Right atrium auricular region (tissue), 2 donors: ENCODE measurements at regions not wholly inside any gene's neighbourhood (a gene's known extent, or its start where the extent isn't known, plus 50 kb on each side); places are given as distances from the start of the nearest gene placed in this dataset.
A peak's percentile ranks its signal among the peaks of the same experiment; 100 is the strongest.

Experiments
- DNase-seq: peaks from one replicate; pipeline ENCODE4 v3.0.0-alpha.2; 2019; ENCODE audit warnings: low spot score
- H3K27ac ChIP-seq, 2 donors: fragments of 200-600 bp; sonication (generic); 1 replicate in 1 of 2; 2 replicates in 1 of 2; pipeline ENCODE4 v1.5.1; 2016 to 2019
- H3K27me3 ChIP-seq, 2 donors: fragments of 200-600 bp; sonication (generic); one replicate each; pipeline versions ENCODE4 v1.5.1 to v1.6.0; 2017 to 2019
- H3K36me3 ChIP-seq: fragments of 200-600 bp; sonication (generic); one replicate; pipeline ENCODE4 v1.5.1; 2016
- H3K4me1 ChIP-seq, 2 donors: fragments of 200-600 bp; sonication (generic); one replicate each; pipeline versions ENCODE4 v1.5.1 to v1.6.0; 2017 to 2019
- H3K4me3 ChIP-seq, 2 donors: fragments of 200-600 bp; sonication (generic); 1 replicate in 1 of 2; 2 replicates in 1 of 2; pipeline ENCODE4 v1.5.1; 2017 to 2019; ENCODE audit warnings: mild to moderate bottlenecking in 1 of 2, moderate library complexity in 1 of 2
- H3K9me3 ChIP-seq, 2 donors: fragments of 200-600 bp; sonication (generic); one replicate each; pipeline ENCODE4 v1.5.1; 2019
- TF ChIP-seq, protein P1 (sequence below), 2 donors: fragments of 200-600 bp; sonication (generic); IDR thresholded peaks; one replicate each; pipeline ENCODE4 v1.5.1; 2019; ENCODE audit warnings: antibody characterized with exemption in 2 of 2

- DNase-seq, result no peak
- Histone ChIP-seq H3K27me3 (no peaks in the 10 kb centered on the region), H3K9me3 (no peaks in the 10 kb centered on the region), H3K27ac (peak overlapping the region; percentile 53 to 73), H3K4me3 (no peak overlapping the region), H3K4me1 (peaks cover 0 to 42% of the 10 kb centered on the region in 2 donors), H3K36me3 (no peaks in the 10 kb centered on the region)
- TF ChIP-seq, protein P1, sequence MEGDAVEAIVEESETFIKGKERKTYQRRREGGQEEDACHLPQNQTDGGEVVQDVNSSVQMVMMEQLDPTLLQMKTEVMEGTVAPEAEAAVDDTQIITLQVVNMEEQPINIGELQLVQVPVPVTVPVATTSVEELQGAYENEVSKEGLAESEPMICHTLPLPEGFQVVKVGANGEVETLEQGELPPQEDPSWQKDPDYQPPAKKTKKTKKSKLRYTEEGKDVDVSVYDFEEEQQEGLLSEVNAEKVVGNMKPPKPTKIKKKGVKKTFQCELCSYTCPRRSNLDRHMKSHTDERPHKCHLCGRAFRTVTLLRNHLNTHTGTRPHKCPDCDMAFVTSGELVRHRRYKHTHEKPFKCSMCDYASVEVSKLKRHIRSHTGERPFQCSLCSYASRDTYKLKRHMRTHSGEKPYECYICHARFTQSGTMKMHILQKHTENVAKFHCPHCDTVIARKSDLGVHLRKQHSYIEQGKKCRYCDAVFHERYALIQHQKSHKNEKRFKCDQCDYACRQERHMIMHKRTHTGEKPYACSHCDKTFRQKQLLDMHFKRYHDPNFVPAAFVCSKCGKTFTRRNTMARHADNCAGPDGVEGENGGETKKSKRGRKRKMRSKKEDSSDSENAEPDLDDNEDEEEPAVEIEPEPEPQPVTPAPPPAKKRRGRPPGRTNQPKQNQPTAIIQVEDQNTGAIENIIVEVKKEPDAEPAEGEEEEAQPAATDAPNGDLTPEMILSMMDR (IDR thresholded peaks at IDR 0.05), result no peak
These were observed 105.3 kb downstream of the CEBPB start for GRCh38 chr20:50295762-50296449.

GRCh38 chr20:50296450-50297375 is 106.1 kb downstream of the CEBPB start:
- Histone ChIP-seq H3K36me3 (no peaks in the 10 kb centered on the region), H3K27ac (peak overlapping the region; percentile 53 to 73), H3K4me1 (peaks cover 0 to 38% of the 10 kb centered on the region in 2 donors), H3K9me3 (no peaks in the 10 kb centered on the region), H3K27me3 (no peaks in the 10 kb centered on the region), H3K4me3 (no peak overlapping the region)
- TF ChIP-seq, protein P1 (IDR thresholded peaks at IDR 0.05), result no peak
- peak; percentile 85 for DNase-seq

DNA sequence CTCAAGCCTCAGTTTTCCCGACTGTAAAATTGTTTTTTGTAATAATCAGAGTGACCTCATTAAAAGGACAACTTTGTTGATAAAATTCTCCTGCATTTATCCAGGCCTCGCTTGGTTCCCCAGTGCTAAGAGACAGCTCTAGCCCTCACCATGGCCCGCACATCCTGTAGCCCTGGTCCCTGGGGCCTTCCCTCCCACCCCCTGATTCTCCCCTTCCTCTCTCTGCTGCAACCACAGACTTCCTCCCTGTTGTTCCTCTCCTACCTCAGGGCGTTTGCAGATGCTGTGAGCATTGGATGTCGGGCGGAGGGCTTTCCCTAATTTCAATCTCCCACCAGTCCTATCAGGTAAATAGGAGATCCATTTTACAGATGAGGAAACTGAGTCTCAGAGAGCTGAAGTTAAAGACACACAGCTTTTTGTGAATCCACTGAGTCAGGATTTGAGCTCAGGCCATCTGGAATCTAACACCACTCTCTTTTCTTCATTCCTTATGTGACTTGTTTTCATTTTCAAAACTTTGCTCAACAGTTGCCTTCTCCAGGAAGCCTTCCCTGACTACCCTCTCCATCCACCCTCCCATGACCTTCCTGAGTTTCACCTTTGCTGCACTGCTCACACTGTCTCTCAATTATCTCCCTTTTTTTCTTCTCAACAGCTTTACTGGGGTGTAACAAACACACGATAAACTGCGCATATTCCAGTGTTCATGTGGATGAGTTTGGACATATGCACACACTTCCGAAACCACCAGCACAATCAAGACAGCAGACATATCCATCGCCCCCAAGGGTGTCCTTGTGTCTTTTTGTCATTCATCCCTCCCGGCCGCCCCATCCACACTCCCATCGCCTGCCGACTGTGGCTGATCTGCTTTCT is 107.1 kb downstream of the CEBPB start:
- Histone ChIP-seq H3K4me3 (no peak overlapping the region), H3K4me1 (peaks cover 0 to 38% of the 10 kb centered on the region in 2 donors), H3K27ac (peak overlapping the region; percentile 25 to 73), H3K9me3 (no peaks in the 10 kb centered on the region), H3K27me3 (no peaks in the 10 kb centered on the region), H3K36me3 (no peaks in the 10 kb centered on the region)
- TF ChIP-seq, protein P1 (IDR thresholded peaks at IDR 0.05), result no peak
- no peak for DNase-seq

- Histone ChIP-seq H3K4me3 (no peak overlapping the region), H3K4me1 (peaks cover 0 to 41% of the 10 kb centered on the region in 2 donors), H3K27ac (no peak overlapping the region), H3K27me3 (no peaks in the 10 kb centered on the region), H3K9me3 (no peaks in the 10 kb centered on the region), H3K36me3 (no peaks in the 10 kb centered on the region)
- DNase-seq, result no peak
- TF ChIP-seq, protein P1 (IDR thresholded peaks at IDR 0.05), result no peak
These were observed 108.1 kb downstream of the CEBPB start for GRCh38 chr20:50298554-50299324.

GRCh38 chr20:50299325-50299629 is 108.6 kb downstream of the CEBPB start:
- Histone ChIP-seq H3K27ac (no peak overlapping the region), H3K9me3 (no peaks in the 10 kb centered on the region), H3K36me3 (no peaks in the 10 kb centered on the region)

More at GRCh38 chr20:50299325-50299629, 108.6 kb downstream of the CEBPB start:
- no peak for DNase-seq
- TF ChIP-seq, protein P1 (IDR thresholded peaks at IDR 0.05), result no peak
- Histone ChIP-seq H3K4me1 (peaks cover 0 to 46% of the 10 kb centered on the region in 2 donors), H3K27me3 (no peaks in the 10 kb centered on the region), H3K4me3 (no peak overlapping the region)
